HG03432 (cell line): ENCODE measurements at regions not wholly inside any gene's neighbourhood (a gene's known extent, or its start where the extent isn't known, plus 50 kb on each side); places are given as distances from the start of the nearest gene placed in this dataset.
"Not testable (repeated sequence)": the region's sequence is repeated elsewhere in the genome, so short reads cannot be mapped to it uniquely, and the experiment has no call there.

Experiments used
- ATAC-seq: cut with Tn5 transposase; IDR thresholded peaks from one replicate; pipeline ENCODE4 v1.9.1; 2021; ENCODE audit warnings: mild to moderate bottlenecking, moderate library complexity; ENCODE audit not compliant: unreplicated experiment

- ATAC-seq: no peak
Measured at GRCh38 chr1:31510853-31511789, 65.2 kb upstream of the TINAGL1 start.

GRCh38 chr1:31511848-31512615 is 64.3 kb upstream of the TINAGL1 start:
- ATAC-seq: no peak

GRCh38 chr1:31514117-31514516 is 62.2 kb upstream of the TINAGL1 start:
- no peak for ATAC-seq

GRCh38 chr1:31515056-31515775 is 61.1 kb upstream of the TINAGL1 start:
- no peak for ATAC-seq

- ATAC-seq: no peak
Measured at GRCh38 chr1:31515936-31516335, 60.4 kb upstream of the TINAGL1 start.

- no peak for ATAC-seq
Measured at GRCh38 chr1:31517301-31517700, 59.0 kb upstream of the TINAGL1 start.

- not testable (repeated sequence) for ATAC-seq
Measured at GRCh38 chr1:31517986-31518385, 58.3 kb upstream of the TINAGL1 start.

- ATAC-seq: no peak
Measured at GRCh38 chr1:31521761-31522555, 54.4 kb upstream of the TINAGL1 start.

- no peak for ATAC-seq
Measured at GRCh38 chr1:31522556-31522845, 53.8 kb upstream of the TINAGL1 start.

GRCh38 chr1:31523012-31523411 is 53.3 kb upstream of the TINAGL1 start:
- no peak for ATAC-seq

- peak; percentile 42 for ATAC-seq
Measured at GRCh38 chr1:31523769-31524168, 52.5 kb upstream of the TINAGL1 start.

GRCh38 chr1:31524186-31524901 is 52.0 kb upstream of the TINAGL1 start:
- no peak for ATAC-seq
